Loucy (cell line): ENCODE measurements at regions not wholly inside any gene's neighbourhood (a gene's known extent, or its start where the extent isn't known, plus 50 kb on each side); places are given as distances from the start of the nearest gene placed in this dataset.

Source experiments
- H2AFZ ChIP-seq: fragments of 200-600 bp; sonication (generic); 2 replicates; pipeline ENCODE4 v1.6.0; 2016; ENCODE audit warnings: antibody characterized with exemption, mild to moderate bottlenecking, low read length, moderate library complexity
- H3F3A ChIP-seq: fragments of 200-600 bp; 2 replicates; pipeline ENCODE4 v1.6.0; 2016; ENCODE audit warnings: antibody characterized with exemption, low read depth, mild to moderate bottlenecking
- H3K27me3 ChIP-seq: fragments of 200-600 bp; sonication (generic); 2 replicates; pipeline ENCODE4 v1.6.1; 2014; ENCODE audit warnings: low read length, mild to moderate bottlenecking; ENCODE audit not compliant: insufficient read depth, poor library complexity, severe bottlenecking
- H3K36me3 ChIP-seq: fragments of 200-600 bp; sonication (generic); 2 replicates; pipeline ENCODE4 v1.6.1; 2016; ENCODE audit warnings: low read length; ENCODE audit not compliant: insufficient read depth
- H3K4me1 ChIP-seq: fragments of 200-600 bp; sonication (generic); 2 replicates; pipeline ENCODE4 v1.5.1; 2014; ENCODE audit warnings: low read length, mild to moderate bottlenecking; ENCODE audit not compliant: insufficient read depth, poor library complexity, severe bottlenecking
- H3K4me2 ChIP-seq: fragments of 200-600 bp; sonication (generic); 2 replicates; pipeline ENCODE4 v1.6.0; 2014; ENCODE audit warnings: antibody characterized with exemption, low read length, low read depth, mild to moderate bottlenecking; ENCODE audit not compliant: poor library complexity, severe bottlenecking
- H3K4me3 ChIP-seq: fragments of 200-600 bp; sonication (generic); 2 replicates; pipeline ENCODE4 v1.5.1; 2014; ENCODE audit warnings: low read length, mild to moderate bottlenecking, mixed read lengths; ENCODE audit not compliant: poor library complexity, severe bottlenecking
- H3K79me2 ChIP-seq: fragments of 200-600 bp; sonication (generic); 2 replicates; pipeline ENCODE4 v1.6.1; 2014; ENCODE audit warnings: low read length; ENCODE audit not compliant: insufficient read depth
- H3K9ac ChIP-seq: fragments of 200-600 bp; sonication (generic); 2 replicates; pipeline ENCODE4 v1.6.0; 2014; ENCODE audit warnings: mild to moderate bottlenecking, low read depth, low read length, moderate library complexity; ENCODE audit not compliant: poor library complexity, severe bottlenecking
- H3K9me2 ChIP-seq: fragments of 200-600 bp; sonication (generic); replicated peaks from 2 replicates; pipeline ENCODE4 v1.6.1; 2016; ENCODE audit warnings: low read depth, low read length, mixed read lengths
- H3K9me3 ChIP-seq: fragments of 200-600 bp; sonication (generic); 2 replicates; pipeline ENCODE4 v1.6.1; 2014; ENCODE audit warnings: mild to moderate bottlenecking, antibody characterized with exemption, low read length, low read depth; ENCODE audit not compliant: insufficient read depth
- H4K20me1 ChIP-seq: fragments of 200-600 bp; sonication (generic); 2 replicates; pipeline ENCODE4 v1.6.0; 2014; ENCODE audit warnings: antibody characterized with exemption, low read length, mild to moderate bottlenecking; ENCODE audit not compliant: insufficient read depth, poor library complexity, severe bottlenecking
- CTCF ChIP-seq: fragments of 200-600 bp; sonication (generic); conservative IDR thresholded peaks from 2 replicates; pipeline ENCODE4 v1.5.1; 2014; ENCODE audit warnings: mild to moderate bottlenecking, antibody characterized with exemption, low read length
- EZH2phosphoT487 ChIP-seq: fragments of 200-600 bp; IDR thresholded peaks from 2 replicates; pipeline ENCODE4 v1.6.1; 2018; ENCODE audit warnings: antibody characterized with exemption, mild to moderate bottlenecking, moderate library complexity, borderline replicate concordance

GRCh38 chr3:110311541-110311940 lies 760.1 kb upstream of the NECTIN3 start:
- peaks cover 13% of the 10 kb centered on the region for H3K4me1 ChIP-seq
- no peak overlapping the region for H3K9ac ChIP-seq
- no peaks in the 10 kb centered on the region for H4K20me1 ChIP-seq
- H3F3A ChIP-seq, result no peaks in the 10 kb centered on the region
- no peaks in the 10 kb centered on the region for H3K27me3 ChIP-seq
- no peaks in the 10 kb centered on the region for H3K9me2 ChIP-seq
- H3K9me3 ChIP-seq, result no peaks in the 10 kb centered on the region
- H3K4me3 ChIP-seq, result no peak overlapping the region
- H3K4me2 ChIP-seq, result no peak overlapping the region
- TF ChIP-seq CTCF (no peak), EZH2phosphoT487 (no peak)
- H2AFZ ChIP-seq, result no peak overlapping the region
- H3K36me3 ChIP-seq, result no peaks in the 10 kb centered on the region
- H3K79me2 ChIP-seq, result no peaks in the 10 kb centered on the region

GRCh38 chr3:110314512-110315114 lies 757.0 kb upstream of the NECTIN3 start:
- Histone ChIP-seq H3K36me3 (no peaks in the 10 kb centered on the region), H3K9me3 (no peaks in the 10 kb centered on the region), H3K9ac (no peak overlapping the region), H2AFZ (no peak overlapping the region), H3K27me3 (no peaks in the 10 kb centered on the region), H3K4me1 (no peaks in the 10 kb centered on the region), H3K9me2 (no peaks in the 10 kb centered on the region), H3F3A (no peaks in the 10 kb centered on the region), H4K20me1 (no peaks in the 10 kb centered on the region), H3K4me2 (no peak overlapping the region), H3K79me2 (no peaks in the 10 kb centered on the region), H3K4me3 (no peak overlapping the region)
- TF ChIP-seq EZH2phosphoT487 (no peak), CTCF (peak; percentile 83)

GRCh38 chr3:110318108-110318507 lies 753.5 kb upstream of the NECTIN3 start:
- no peaks in the 10 kb centered on the region for H3K9me2 ChIP-seq
- no peaks in the 10 kb centered on the region for H4K20me1 ChIP-seq
- H3K9ac ChIP-seq, result no peak overlapping the region
- H3K4me1 ChIP-seq, result no peaks in the 10 kb centered on the region
- no peaks in the 10 kb centered on the region for H3K9me3 ChIP-seq
- no peak overlapping the region for H3K4me2 ChIP-seq
- no peak overlapping the region for H3K4me3 ChIP-seq
- no peaks in the 10 kb centered on the region for H3F3A ChIP-seq
- TF ChIP-seq CTCF, result no peak
- TF ChIP-seq EZH2phosphoT487, result no peak
- no peaks in the 10 kb centered on the region for H3K27me3 ChIP-seq
- no peaks in the 10 kb centered on the region for H3K79me2 ChIP-seq
- H3K36me3 ChIP-seq, result no peaks in the 10 kb centered on the region
- H2AFZ ChIP-seq, result no peak overlapping the region
